ENCODE measurements at regions not wholly inside any gene's neighbourhood (a gene's known extent, or its start where the extent isn't known, plus 50 kb on each side); places are given as distances from the start of the nearest gene placed in this dataset.

DNA sequence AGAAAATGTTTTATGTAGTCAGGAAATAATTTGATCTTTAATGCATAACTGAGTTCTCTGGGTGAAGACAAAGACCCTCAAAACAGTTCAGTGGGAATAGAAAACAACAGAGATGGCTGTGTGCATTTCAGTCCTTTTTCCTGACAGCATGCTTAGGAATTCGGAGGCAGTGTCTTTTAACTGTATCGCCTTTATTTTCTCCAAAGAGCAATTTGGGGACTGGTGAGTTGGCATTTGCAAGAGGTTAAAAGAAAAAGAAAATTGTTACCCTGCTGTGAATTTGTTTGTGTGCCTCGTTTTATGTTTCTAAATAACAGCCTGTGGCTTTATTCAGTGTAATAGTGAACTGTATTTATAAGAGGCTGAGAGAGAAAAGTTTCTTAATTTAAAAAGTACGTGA is 227.8 kb upstream of the DMAC1 start:
- Mint-ChIP-seq H3K36me3 (ENCODE audit: low read depth) (no peaks in the 10 kb centered on the region), H3K4me1 (no peaks in the 10 kb centered on the region), H3K9me3 (peaks cover 9% of the 10 kb centered on the region), H3K4me3 (no peak overlapping the region), H3K27ac (no peak overlapping the region), H3K27me3 (ENCODE audit: low read depth) (no peaks in the 10 kb centered on the region)
- TF ChIP-seq, protein P1, sequence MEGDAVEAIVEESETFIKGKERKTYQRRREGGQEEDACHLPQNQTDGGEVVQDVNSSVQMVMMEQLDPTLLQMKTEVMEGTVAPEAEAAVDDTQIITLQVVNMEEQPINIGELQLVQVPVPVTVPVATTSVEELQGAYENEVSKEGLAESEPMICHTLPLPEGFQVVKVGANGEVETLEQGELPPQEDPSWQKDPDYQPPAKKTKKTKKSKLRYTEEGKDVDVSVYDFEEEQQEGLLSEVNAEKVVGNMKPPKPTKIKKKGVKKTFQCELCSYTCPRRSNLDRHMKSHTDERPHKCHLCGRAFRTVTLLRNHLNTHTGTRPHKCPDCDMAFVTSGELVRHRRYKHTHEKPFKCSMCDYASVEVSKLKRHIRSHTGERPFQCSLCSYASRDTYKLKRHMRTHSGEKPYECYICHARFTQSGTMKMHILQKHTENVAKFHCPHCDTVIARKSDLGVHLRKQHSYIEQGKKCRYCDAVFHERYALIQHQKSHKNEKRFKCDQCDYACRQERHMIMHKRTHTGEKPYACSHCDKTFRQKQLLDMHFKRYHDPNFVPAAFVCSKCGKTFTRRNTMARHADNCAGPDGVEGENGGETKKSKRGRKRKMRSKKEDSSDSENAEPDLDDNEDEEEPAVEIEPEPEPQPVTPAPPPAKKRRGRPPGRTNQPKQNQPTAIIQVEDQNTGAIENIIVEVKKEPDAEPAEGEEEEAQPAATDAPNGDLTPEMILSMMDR (IDR thresholded peaks at IDR 0.05; ENCODE audit: unreplicated experiment in 3 of 3): no peak

DNA sequence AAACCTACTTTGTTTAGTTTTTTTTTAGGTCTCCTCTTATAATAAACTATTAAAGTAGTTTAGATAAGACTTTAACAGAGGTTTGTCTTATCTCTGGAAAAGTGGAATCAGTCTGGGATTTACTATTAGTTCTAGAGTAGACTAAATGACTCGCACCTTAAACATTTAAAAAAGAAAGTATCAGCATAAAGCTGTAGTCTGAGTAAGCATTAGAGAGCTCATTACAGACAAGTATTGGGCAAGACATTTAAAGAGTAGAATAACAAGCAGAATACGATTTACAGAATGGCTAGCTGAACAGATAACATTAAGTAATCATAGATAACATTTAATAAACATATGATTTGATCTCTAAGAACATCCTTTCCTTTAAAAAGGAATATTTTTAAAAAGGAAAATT is 226.0 kb upstream of the DMAC1 start:
- H3K4me1 Mint-ChIP-seq: no peaks in the 10 kb centered on the region
- no peak overlapping the region for H3K27ac Mint-ChIP-seq
- peaks cover 13% of the 10 kb centered on the region for H3K9me3 Mint-ChIP-seq
- H3K36me3 Mint-ChIP-seq (ENCODE audit: low read depth): no peaks in the 10 kb centered on the region
- H3K27me3 Mint-ChIP-seq (ENCODE audit: low read depth): no peaks in the 10 kb centered on the region
- no peak overlapping the region for H3K4me3 Mint-ChIP-seq
- TF ChIP-seq, protein P1 (IDR thresholded peaks at IDR 0.05; ENCODE audit: unreplicated experiment in 3 of 3): no peak

DNA sequence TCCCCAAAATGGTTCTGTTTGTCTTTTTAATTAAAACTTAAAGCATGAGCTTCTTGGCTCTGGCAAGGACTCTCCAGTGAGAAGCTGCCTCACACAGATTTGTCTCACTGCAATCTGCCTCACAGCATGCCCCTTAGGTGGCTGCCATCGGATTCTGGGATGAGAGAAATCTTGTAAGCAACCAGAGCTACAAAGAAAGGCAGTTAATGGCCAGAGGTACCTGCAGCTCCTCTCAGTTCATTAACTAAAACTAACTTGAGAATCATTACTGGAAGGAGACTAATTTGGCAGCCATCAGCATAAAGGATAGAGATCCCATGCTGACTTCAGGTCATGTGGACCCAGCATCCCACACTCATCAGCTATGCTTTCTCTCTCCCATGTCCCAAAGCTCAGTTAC is 220.6 kb upstream of the DMAC1 start:
- Mint-ChIP-seq H3K27me3 (ENCODE audit: low read depth) (no peaks in the 10 kb centered on the region), H3K27ac (no peak overlapping the region), H3K4me1 (no peaks in the 10 kb centered on the region), H3K36me3 (ENCODE audit: low read depth) (no peaks in the 10 kb centered on the region), H3K9me3 (peaks cover 15% of the 10 kb centered on the region), H3K4me3 (no peak overlapping the region)
- TF ChIP-seq, protein P1 (IDR thresholded peaks at IDR 0.05; ENCODE audit: unreplicated experiment in 3 of 3): no peak

DNA sequence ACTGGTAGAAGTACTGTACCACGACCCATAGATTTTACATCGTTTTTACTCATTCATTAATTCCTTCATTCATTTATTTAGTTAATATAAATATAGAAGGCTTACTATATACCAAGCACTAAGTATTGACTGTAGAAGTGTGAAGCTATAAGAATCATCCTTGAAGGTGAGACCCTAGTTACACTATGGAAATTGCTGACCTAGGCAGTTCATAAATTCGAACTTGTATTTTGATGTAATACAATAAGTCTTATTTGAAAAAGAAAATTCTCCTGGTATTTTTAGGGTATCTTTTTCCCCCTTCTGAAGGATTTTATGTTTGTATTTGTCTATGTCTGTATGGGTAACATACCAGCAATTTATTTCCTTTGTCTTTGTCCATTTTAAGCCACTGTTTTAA is 220.1 kb upstream of the DMAC1 start:
- TF ChIP-seq, protein P1 (IDR thresholded peaks at IDR 0.05; ENCODE audit: unreplicated experiment in 3 of 3): no peak
- Mint-ChIP-seq H3K4me1 (no peaks in the 10 kb centered on the region), H3K36me3 (ENCODE audit: low read depth) (no peaks in the 10 kb centered on the region), H3K4me3 (no peak overlapping the region), H3K9me3 (peaks cover 15% of the 10 kb centered on the region), H3K27me3 (ENCODE audit: low read depth) (no peaks in the 10 kb centered on the region), H3K27ac (no peak overlapping the region)

DNA sequence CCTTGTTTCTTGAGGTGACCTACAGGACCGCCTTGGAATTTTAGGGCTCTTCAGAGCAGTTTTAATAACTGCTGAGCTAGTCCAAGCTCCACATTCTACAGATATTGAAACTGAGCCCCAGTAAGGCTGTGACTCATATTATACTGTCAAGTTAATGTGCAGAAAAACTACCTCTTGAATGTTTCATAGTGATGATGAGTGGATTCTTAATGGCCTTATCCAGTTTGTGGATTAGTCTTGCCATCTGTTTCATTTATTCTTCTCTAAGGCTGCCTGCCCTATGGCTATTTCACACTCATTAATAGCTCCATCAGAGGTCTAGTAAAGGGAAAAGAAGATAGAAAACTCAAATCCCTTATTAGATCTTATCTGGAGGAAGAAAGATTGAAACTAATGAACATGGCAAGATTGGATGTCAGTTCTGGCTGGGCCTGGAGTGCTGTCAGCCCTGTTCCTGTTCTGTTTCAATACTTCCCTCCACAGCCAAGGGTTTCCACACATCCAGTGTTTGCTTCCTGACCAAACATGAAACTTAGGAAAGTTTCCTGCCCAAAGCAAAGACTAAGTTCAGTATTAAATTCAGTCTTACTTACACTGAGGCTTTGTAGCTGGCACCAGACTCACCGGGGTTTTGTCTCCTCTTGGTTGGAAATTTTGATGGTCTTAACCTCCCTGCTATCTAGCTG is 215.6 kb upstream of the DMAC1 start:
- TF ChIP-seq, protein P1 (IDR thresholded peaks at IDR 0.05; ENCODE audit: unreplicated experiment in 3 of 3): no peak

DNA sequence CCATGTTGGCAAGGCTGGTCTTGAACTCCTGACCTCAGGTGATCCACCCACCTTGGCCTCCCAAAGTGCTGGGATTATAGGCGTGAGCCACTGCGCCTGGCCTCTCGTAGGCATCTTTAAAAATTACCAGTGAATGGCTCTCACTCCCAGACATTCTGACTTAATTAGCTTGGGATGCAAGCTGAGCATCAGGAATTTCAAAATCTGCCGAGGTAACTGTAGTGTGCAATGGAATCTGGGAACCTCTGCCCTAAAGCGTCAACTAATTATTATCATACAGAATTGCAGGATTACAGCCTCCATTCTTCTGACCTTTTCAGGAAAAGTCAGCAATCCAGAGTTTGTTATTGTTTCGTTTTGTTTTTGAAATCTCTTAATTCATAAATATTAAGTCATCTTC is 213.4 kb upstream of the DMAC1 start:
- H3K9me3 Mint-ChIP-seq: peaks cover 9% of the 10 kb centered on the region
- H3K36me3 Mint-ChIP-seq (ENCODE audit: low read depth): peaks cover 3% of the 10 kb centered on the region
- no peaks in the 10 kb centered on the region for H3K4me1 Mint-ChIP-seq
- H3K4me3 Mint-ChIP-seq: no peak overlapping the region
- no peak overlapping the region for H3K27ac Mint-ChIP-seq
- TF ChIP-seq, protein P1 (IDR thresholded peaks at IDR 0.05; ENCODE audit: unreplicated experiment in 3 of 3): no peak
- H3K27me3 Mint-ChIP-seq (ENCODE audit: low read depth): no peaks in the 10 kb centered on the region

More for the DNA sequence above, 215.6 kb upstream of the DMAC1 start:
- Mint-ChIP-seq H3K27me3 (ENCODE audit: low read depth) (no peaks in the 10 kb centered on the region), H3K9me3 (peaks cover 2% of the 10 kb centered on the region), H3K27ac (no peak overlapping the region), H3K36me3 (ENCODE audit: low read depth) (no peaks in the 10 kb centered on the region), H3K4me3 (no peak overlapping the region), H3K4me1 (no peaks in the 10 kb centered on the region)
